GM12865 (cell line): ENCODE measurements at regions not wholly inside any gene's neighbourhood (a gene's known extent, or its start where the extent isn't known, plus 50 kb on each side); places are given as distances from the start of the nearest gene placed in this dataset.
"Not testable (repeated sequence)": the region's sequence is repeated elsewhere in the genome, so short reads cannot be mapped to it uniquely, and the experiment has no call there.

ENCODE experiments used
- DNase-seq: peaks from one replicate; pipeline ENCODE4 v3.0.0; 2010; ENCODE audit warnings: low read depth
- H3K4me3 ChIP-seq: 2 replicates; pipeline ENCODE4 v1.5.1; 2011; ENCODE audit warnings: mild to moderate bottlenecking, low read depth, low read length, control low read depth
- CTCF ChIP-seq: IDR thresholded peaks from 2 replicates; pipeline ENCODE4 v1.5.1; 2011; ENCODE audit warnings: low read length, control low read depth, low read depth, inconsistent platforms; ENCODE audit not compliant: insufficient read depth; ENCODE audit errors: missing control alignments

GRCh38 chr12:127981875-127982274 is 285.1 kb upstream of the TMEM132C start:
- H3K4me3 ChIP-seq: no peak overlapping the region
- DNase-seq: no peak
- TF ChIP-seq CTCF: no peak

GRCh38 chr12:127983213-127983791 is 283.7 kb upstream of the TMEM132C start:
- DNase-seq, H3K4me3 ChIP-seq: not testable (repeated sequence)

GRCh38 chr12:127984386-127985055 is 282.4 kb upstream of the TMEM132C start:
- H3K4me3 ChIP-seq: no peak overlapping the region
- no peak for TF ChIP-seq CTCF
- no peak for DNase-seq

- no peak for TF ChIP-seq CTCF
- no peak overlapping the region for H3K4me3 ChIP-seq
- DNase-seq: no peak
Observed at GRCh38 chr12:127987199-127987901, 279.6 kb upstream of the TMEM132C start.

GRCh38 chr12:127991485-127991884 is 275.5 kb upstream of the TMEM132C start:
- TF ChIP-seq CTCF: no peak
- DNase-seq: no peak
- H3K4me3 ChIP-seq: no peak overlapping the region

GRCh38 chr12:127998988-127999387 is 268.0 kb upstream of the TMEM132C start:
- no peak overlapping the region for H3K4me3 ChIP-seq
- DNase-seq: no peak
- no peak for TF ChIP-seq CTCF

GRCh38 chr12:128004383-128004938 is 262.5 kb upstream of the TMEM132C start:
- TF ChIP-seq CTCF: no peak
- no peak overlapping the region for H3K4me3 ChIP-seq
- DNase-seq: no peak
